ENCODE measurements at regions not wholly inside any gene's neighbourhood (a gene's known extent, or its start where the extent isn't known, plus 50 kb on each side); places are given as distances from the start of the nearest gene placed in this dataset.

DNA sequence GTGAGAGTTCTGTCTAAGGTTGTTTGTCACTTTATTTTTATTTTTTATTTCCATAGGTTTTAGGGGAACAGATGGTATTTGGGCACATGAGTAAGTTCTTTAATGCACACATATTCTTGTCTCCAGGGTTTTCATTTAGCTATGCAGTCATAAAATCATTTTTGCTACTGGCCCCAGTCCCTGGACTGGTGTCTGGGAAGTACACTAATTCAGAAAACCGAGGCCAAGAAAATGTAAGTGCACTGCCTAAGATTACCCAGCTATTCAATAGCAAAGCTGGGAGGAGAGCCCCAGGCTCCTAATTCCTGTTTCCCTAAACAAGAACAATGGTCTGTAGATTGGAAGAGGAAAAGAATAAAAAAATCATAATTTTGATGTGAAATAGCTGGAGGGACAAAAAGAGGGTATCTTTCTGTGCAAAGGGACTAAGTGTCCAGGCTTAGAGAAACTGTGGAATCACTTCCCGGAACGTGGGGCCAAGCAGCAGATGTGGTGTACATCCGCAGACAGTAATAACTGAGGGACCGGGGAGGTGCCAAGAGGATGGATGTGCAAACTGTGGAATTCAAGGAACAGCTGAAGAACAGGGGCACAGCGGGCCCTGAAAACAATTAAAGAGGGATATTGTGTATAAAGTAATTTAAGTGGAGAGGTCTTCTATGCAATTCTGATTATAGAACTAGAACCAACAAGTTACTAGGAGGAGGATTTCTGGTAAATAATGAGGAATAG lies 236.3 kb downstream of the ACKR3 start:
- TF ChIP-seq, protein P1, sequence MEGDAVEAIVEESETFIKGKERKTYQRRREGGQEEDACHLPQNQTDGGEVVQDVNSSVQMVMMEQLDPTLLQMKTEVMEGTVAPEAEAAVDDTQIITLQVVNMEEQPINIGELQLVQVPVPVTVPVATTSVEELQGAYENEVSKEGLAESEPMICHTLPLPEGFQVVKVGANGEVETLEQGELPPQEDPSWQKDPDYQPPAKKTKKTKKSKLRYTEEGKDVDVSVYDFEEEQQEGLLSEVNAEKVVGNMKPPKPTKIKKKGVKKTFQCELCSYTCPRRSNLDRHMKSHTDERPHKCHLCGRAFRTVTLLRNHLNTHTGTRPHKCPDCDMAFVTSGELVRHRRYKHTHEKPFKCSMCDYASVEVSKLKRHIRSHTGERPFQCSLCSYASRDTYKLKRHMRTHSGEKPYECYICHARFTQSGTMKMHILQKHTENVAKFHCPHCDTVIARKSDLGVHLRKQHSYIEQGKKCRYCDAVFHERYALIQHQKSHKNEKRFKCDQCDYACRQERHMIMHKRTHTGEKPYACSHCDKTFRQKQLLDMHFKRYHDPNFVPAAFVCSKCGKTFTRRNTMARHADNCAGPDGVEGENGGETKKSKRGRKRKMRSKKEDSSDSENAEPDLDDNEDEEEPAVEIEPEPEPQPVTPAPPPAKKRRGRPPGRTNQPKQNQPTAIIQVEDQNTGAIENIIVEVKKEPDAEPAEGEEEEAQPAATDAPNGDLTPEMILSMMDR (IDR thresholded peaks at IDR 0.05; ENCODE audit: low read length), result no peak
- TF ChIP-seq EZH2 (optimal IDR thresholded peaks at IDR 0.05; ENCODE audit: low read depth, low read length), result no peak
